K562 (cell line): ENCODE measurements at regions not wholly inside any gene's neighbourhood (a gene's known extent, or its start where the extent isn't known, plus 50 kb on each side); places are given as distances from the start of the nearest gene placed in this dataset.

Experiments used
- ATF2 ChIP-seq: sonication (generic); formaldehyde crosslinking; IDR thresholded peaks from 2 replicates; pipeline ENCODE4 v1.8.1; 2022; ENCODE audit warnings: missing genetic modification reagents
- EP300 ChIP-seq: IDR thresholded peaks from 2 replicates; pipeline ENCODE4 v1.6.1; 2012; ENCODE audit warnings: low read length, improper control_type of control experiment
- EZH2 ChIP-seq: IDR thresholded peaks from 2 replicates; pipeline ENCODE4 v1.6.1; 2012; ENCODE audit warnings: low read depth, mild to moderate bottlenecking, inconsistent platforms, low read length, borderline replicate concordance
- ILK ChIP-seq: fragments of 450-650 bp; IDR thresholded peaks from 2 replicates; pipeline ENCODE4 v1.6.1; 2016; ENCODE audit warnings: missing genetic modification characterization, low read depth, mild to moderate bottlenecking, missing compliant biosample characterization, moderate library complexity, borderline replicate concordance
- MIER1 ChIP-seq: fragments of 450-650 bp; IDR thresholded peaks from 2 replicates; pipeline ENCODE4 v1.6.1; 2016; ENCODE audit warnings: antibody characterized with exemption, mild to moderate bottlenecking, low read depth
- MLLT1 ChIP-seq, 2 experiments: fragments of 450-650 bp; IDR thresholded peaks; 2 replicates each; pipeline ENCODE4 v1.6.1; 2016
- MYNN ChIP-seq, 2 experiments: sonication (generic); formaldehyde crosslinking in 1 of 2; IDR thresholded peaks; 2 replicates each; pipeline versions ENCODE4 v1.5.0 to v1.6.1; 2016 to 2020; ENCODE audit warnings: antibody characterized with exemption in 1 of 2, missing genetic modification reagents in 1 of 2
- NFXL1 ChIP-seq: fragments of 450-650 bp; formaldehyde crosslinking; IDR thresholded peaks from 2 replicates; pipeline ENCODE4 v1.4.0; 2021; ENCODE audit warnings: mild to moderate bottlenecking
- POLR2AphosphoS5 ChIP-seq: IDR thresholded peaks from 2 replicates; pipeline ENCODE4 v1.6.1; 2011; ENCODE audit warnings: mild to moderate bottlenecking, low read depth, low read length, moderate library complexity; ENCODE audit not compliant: control insufficient read depth, insufficient read depth
- SRF ChIP-seq, 2 experiments: fragments of 250-450, 450-650 bp in 1 of 2; sonication (Bioruptor Pico) in 1 of 2; sonication (generic) in 1 of 2; formaldehyde crosslinking; IDR thresholded peaks; 2 replicates each; pipeline versions ENCODE4 v1.5.0 to v1.5.1; 2020 to 2022; ENCODE audit warnings: mild to moderate bottlenecking in 1 of 2, missing genetic modification reagents in 1 of 2
- TAF1 ChIP-seq: IDR thresholded peaks from 2 replicates; pipeline ENCODE4 v1.6.1; 2011; ENCODE audit warnings: mild to moderate bottlenecking, low read length, moderate library complexity; ENCODE audit not compliant: insufficient read depth, control insufficient read depth, severe bottlenecking; ENCODE audit errors: extremely low read depth
- USF1 ChIP-seq: sonication (generic); formaldehyde crosslinking; IDR thresholded peaks from 2 replicates; pipeline ENCODE4 v1.9.0; 2022; ENCODE audit warnings: mild to moderate bottlenecking, missing genetic modification reagents

GRCh38 chr6:91754691-91755090 lies 1167.8 kb upstream of the MAP3K7 start:
- TF ChIP-seq POLR2AphosphoS5 (no peak), USF1 (CRISPR knock-in tag) (no peak), MYNN (IDR thresholded peaks at IDR 0.05) (no peak), MYNN (CRISPR knock-in tag; IDR thresholded peaks at IDR 0.05) (no peak), MLLT1 (IDR thresholded peaks at IDR 0.05) (no peak), TAF1 (no peak), MIER1 (no peak), EZH2 (no peak), SRF (CRISPR knock-in tag; IDR thresholded peaks at IDR 0.05) (no peak), NFXL1 (CRISPR knock-in tag) (no peak), EP300 (no peak), ILK (tag) (no peak), ATF2 (no peak)
